GM23338 (cell line): ENCODE measurements at regions not wholly inside any gene's neighbourhood (a gene's known extent, or its start where the extent isn't known, plus 50 kb on each side); places are given as distances from the start of the nearest gene placed in this dataset.

ENCODE experiments used
- ATAC-seq: fragments of 200-7000 bp; cut with Tn5 transposase; 3 replicates; pipeline ENCODE4 v1.9.1; 2020
- DNase-seq: peaks from one replicate; pipeline ENCODE4 v3.0.0-alpha.2; 2015; ENCODE audit warnings: low spot score
- H2AFZ ChIP-seq: fragments of 200-600 bp; sonication (generic); 2 replicates; pipeline ENCODE4 v1.8.0; 2016; ENCODE audit warnings: antibody characterized with exemption, mild to moderate bottlenecking, moderate library complexity
- H3F3A ChIP-seq: fragments of 200-600 bp; sonication (generic); replicated peaks from 2 replicates; pipeline ENCODE4 v1.8.0; 2017; ENCODE audit warnings: antibody characterized with exemption, mixed run types, low read depth
- H3K27ac ChIP-seq: fragments of 200-600 bp; sonication (generic); 2 replicates; pipeline ENCODE4 v1.6.1; 2016; ENCODE audit warnings: low read depth
- H3K27me3 ChIP-seq: fragments of 200-600 bp; sonication (generic); 2 replicates; pipeline ENCODE4 v1.8.0; 2016; ENCODE audit warnings: mild to moderate bottlenecking, mixed run types, moderate library complexity; ENCODE audit not compliant: insufficient read depth
- H3K36me3 ChIP-seq: fragments of 200-600 bp; sonication (generic); 2 replicates; pipeline ENCODE4 v1.8.0; 2016; ENCODE audit warnings: mild to moderate bottlenecking; ENCODE audit not compliant: insufficient read depth
- H3K4me1 ChIP-seq: fragments of 200-600 bp; sonication (generic); 2 replicates; pipeline ENCODE4 v1.8.0; 2016; ENCODE audit warnings: mild to moderate bottlenecking, moderate library complexity; ENCODE audit not compliant: insufficient read depth
- H3K4me2 ChIP-seq: fragments of 200-600 bp; sonication (generic); 2 replicates; pipeline ENCODE4 v1.7.1; 2017; ENCODE audit warnings: mixed run types
- H3K4me3 ChIP-seq: fragments of 200-600 bp; sonication (generic); 2 replicates; pipeline ENCODE4 v1.6.1; 2016; ENCODE audit warnings: mixed run types
- H3K79me2 ChIP-seq: fragments of 200-600 bp; sonication (generic); replicated peaks from 2 replicates; pipeline ENCODE4 v1.8.0; 2017; ENCODE audit warnings: mild to moderate bottlenecking; ENCODE audit not compliant: insufficient read depth
- H3K9me2 ChIP-seq: fragments of 200-600 bp; sonication (generic); 2 replicates; pipeline ENCODE4 v1.8.0; 2017; ENCODE audit not compliant: insufficient read depth
- H4K20me1 ChIP-seq: fragments of 200-600 bp; sonication (generic); replicated peaks from 2 replicates; pipeline ENCODE4 v1.8.0; 2017; ENCODE audit warnings: mild to moderate bottlenecking; ENCODE audit not compliant: insufficient read depth
- H3K27ac Mint-ChIP-seq: 2 replicates; pipeline ENCODE4 v1.8.0; 2020; ENCODE audit warnings: inconsistent platforms, mild to moderate bottlenecking, moderate library complexity, mixed read lengths
- H3K27me3 Mint-ChIP-seq: 3 replicates; pipeline ENCODE4 v1.8.0; 2022; ENCODE audit warnings: low read depth, mild to moderate bottlenecking, moderate library complexity, mixed read lengths, inconsistent platforms; ENCODE audit not compliant: insufficient read depth, poor library complexity
- H3K36me3 Mint-ChIP-seq: 3 replicates; pipeline ENCODE4 v1.8.0; 2021; ENCODE audit warnings: low read depth, mild to moderate bottlenecking, inconsistent platforms, moderate library complexity, mixed read lengths
- H3K4me1 Mint-ChIP-seq: 3 replicates; pipeline ENCODE4 v1.8.0; 2020; ENCODE audit warnings: mild to moderate bottlenecking, inconsistent platforms, mixed read lengths
- H3K4me3 Mint-ChIP-seq: 3 replicates; pipeline ENCODE4 v1.8.0; 2021; ENCODE audit warnings: moderate library complexity, mild to moderate bottlenecking, inconsistent platforms, mixed read lengths
- H3K9me3 Mint-ChIP-seq: 3 replicates; pipeline ENCODE4 v1.8.0; 2020; ENCODE audit warnings: moderate library complexity, mild to moderate bottlenecking, inconsistent platforms, mixed read lengths
- CTCF ChIP-seq, 2 experiments: fragments of 200-600 bp in 1 of 2; sonication (generic) in 1 of 2; conservative IDR thresholded peaks; 2 replicates each; pipeline versions ENCODE4 v1.5.1 to v1.6.1; 2016 to 2017; ENCODE audit warnings: antibody characterized with exemption in 2 of 2, low read depth in 2 of 2, mild to moderate bottlenecking in 2 of 2, moderate library complexity in 1 of 2
- JUNB ChIP-seq: IDR thresholded peaks from one replicate; pipeline ENCODE4 v1.6.1; 2016; ENCODE audit warnings: antibody characterized with exemption; ENCODE audit not compliant: unreplicated experiment
- STAT1 ChIP-seq: IDR thresholded peaks from one replicate; pipeline ENCODE4 v1.6.1; 2016; ENCODE audit warnings: antibody characterized with exemption; ENCODE audit not compliant: unreplicated experiment
- ZNF331 ChIP-seq: fragments of 250-450 bp; sonication (Bioruptor Pico); IDR thresholded peaks from 2 replicates; pipeline ENCODE4 v1.5.0; 2020; ENCODE audit warnings: low read depth, mild to moderate bottlenecking, moderate library complexity
- ZNF462 ChIP-seq: fragments of 250-450 bp; sonication (Bioruptor Pico); IDR thresholded peaks from 2 replicates; pipeline ENCODE4 v1.5.0; 2020; ENCODE audit warnings: mild to moderate bottlenecking, moderate library complexity

GRCh38 chr20:24339210-24339641 is 130.2 kb upstream of the SYNDIG1 start (continued):
- no peak for TF ChIP-seq ZNF462 (CRISPR knock-in tag)

GRCh38 chr20:24337551-24337950 is 131.9 kb upstream of the SYNDIG1 start:
- Histone ChIP-seq H3F3A (no peaks in the 10 kb centered on the region), H3K9me2 (0 out of 2 replicates have a peak, but pooled peaks cover 9% of the 10 kb centered on the region), H3K27ac (no peak overlapping the region), H3K36me3 (no peaks in the 10 kb centered on the region), H2AFZ (no peak overlapping the region), H3K27me3 (no peaks in the 10 kb centered on the region), H3K4me1 (no peaks in the 10 kb centered on the region), H3K4me3 (no peak overlapping the region), H3K79me2 (no peaks in the 10 kb centered on the region), H3K4me2 (no peak overlapping the region), H4K20me1 (no peaks in the 10 kb centered on the region)
- Mint-ChIP-seq H3K27ac (no peak overlapping the region), H3K4me1 (no peaks in the 10 kb centered on the region; the same call in 2 of the 3 replicates), H3K9me3 (no peaks in the 10 kb centered on the region), H3K36me3 (no peaks in the 10 kb centered on the region; the same call in 2 of the 3 replicates), H3K27me3 (no peaks in the 10 kb centered on the region), H3K4me3 (no peak overlapping the region)
- no peak for ATAC-seq
- no peak for DNase-seq
- TF ChIP-seq JUNB (no peak), STAT1 (no peak), ZNF331 (CRISPR knock-in tag) (no peak), ZNF462 (CRISPR knock-in tag) (no peak), CTCF (conservative IDR thresholded peaks at IDR 0.05; ENCODE audit: low read depth in 2 of 2) (no peak)
